IPS-NIHi11 (cell line): ENCODE measurements at regions not wholly inside any gene's neighbourhood (a gene's known extent, or its start where the extent isn't known, plus 50 kb on each side); places are given as distances from the start of the nearest gene placed in this dataset.
A peak's percentile ranks its signal among the peaks of the same experiment; 100 is the strongest.
"Not testable (repeated sequence)": the region's sequence is repeated elsewhere in the genome, so short reads cannot be mapped to it uniquely, and the experiment has no call there.

Source experiments
- DNase-seq: peaks from one replicate; pipeline ENCODE4 v3.0.0; 2012; ENCODE audit warnings: mixed read lengths, low spot score

- no peak for DNase-seq
Observed at GRCh38 chr4:23023121-23023520, 330.4 kb downstream of the GBA3 start.

GRCh38 chr4:23022032-23022431 lies 329.3 kb downstream of the GBA3 start:
- no peak for DNase-seq

- DNase-seq = no peak
Observed at GRCh38 chr4:23021040-23021439, 328.3 kb downstream of the GBA3 start.

GRCh38 chr4:23020399-23020798 lies 327.7 kb downstream of the GBA3 start:
- not testable (repeated sequence) for DNase-seq

- DNase-seq = no peak
Observed at GRCh38 chr4:23016981-23017380, 324.2 kb downstream of the GBA3 start.

- no peak for DNase-seq
Observed at GRCh38 chr4:23015821-23016220, 323.1 kb downstream of the GBA3 start.

- DNase-seq = no peak
Observed at GRCh38 chr4:23009093-23009492, 316.4 kb downstream of the GBA3 start.

- DNase-seq = no peak
Observed at GRCh38 chr4:23006756-23007155, 314.0 kb downstream of the GBA3 start.

- no peak for DNase-seq
Observed at GRCh38 chr4:23005691-23006090, 313.0 kb downstream of the GBA3 start.

- no peak for DNase-seq
Observed at GRCh38 chr4:23001478-23001877, 308.7 kb downstream of the GBA3 start.

GRCh38 chr4:22999419-22999818 lies 306.7 kb downstream of the GBA3 start:
- no peak for DNase-seq

- no peak for DNase-seq
Observed at GRCh38 chr4:22997358-22998224, 304.9 kb downstream of the GBA3 start.

- no peak for DNase-seq
Observed at GRCh38 chr4:22991576-22991975, 298.8 kb downstream of the GBA3 start.

GRCh38 chr4:22988526-22988925 lies 295.8 kb downstream of the GBA3 start:
- DNase-seq = no peak

- DNase-seq = no peak
Observed at GRCh38 chr4:22987870-22988269, 295.1 kb downstream of the GBA3 start.

GRCh38 chr4:22986881-22987280 lies 294.1 kb downstream of the GBA3 start:
- no peak for DNase-seq

GRCh38 chr4:22986262-22986661 lies 293.5 kb downstream of the GBA3 start:
- DNase-seq = no peak

GRCh38 chr4:22984390-22984789 lies 291.7 kb downstream of the GBA3 start:
- DNase-seq = no peak

- no peak for DNase-seq
Observed at GRCh38 chr4:22978656-22979055, 285.9 kb downstream of the GBA3 start.

GRCh38 chr4:22970665-22971064 lies 277.9 kb downstream of the GBA3 start:
- no peak for DNase-seq

GRCh38 chr4:22969287-22969896 lies 276.7 kb downstream of the GBA3 start:
- DNase-seq = no peak

GRCh38 chr4:22962295-22962694 lies 269.6 kb downstream of the GBA3 start:
- DNase-seq = peak; percentile 27

- no peak for DNase-seq
Observed at GRCh38 chr4:22959483-22959882, 266.7 kb downstream of the GBA3 start.
